ENCODE measurements at regions not wholly inside any gene's neighbourhood (a gene's known extent, or its start where the extent isn't known, plus 50 kb on each side); places are given as distances from the start of the nearest gene placed in this dataset.

- H3K36me3 Mint-ChIP-seq (ENCODE audit: unreplicated experiment), result no peaks in the 10 kb centered on the region
- TF ChIP-seq, protein P1, sequence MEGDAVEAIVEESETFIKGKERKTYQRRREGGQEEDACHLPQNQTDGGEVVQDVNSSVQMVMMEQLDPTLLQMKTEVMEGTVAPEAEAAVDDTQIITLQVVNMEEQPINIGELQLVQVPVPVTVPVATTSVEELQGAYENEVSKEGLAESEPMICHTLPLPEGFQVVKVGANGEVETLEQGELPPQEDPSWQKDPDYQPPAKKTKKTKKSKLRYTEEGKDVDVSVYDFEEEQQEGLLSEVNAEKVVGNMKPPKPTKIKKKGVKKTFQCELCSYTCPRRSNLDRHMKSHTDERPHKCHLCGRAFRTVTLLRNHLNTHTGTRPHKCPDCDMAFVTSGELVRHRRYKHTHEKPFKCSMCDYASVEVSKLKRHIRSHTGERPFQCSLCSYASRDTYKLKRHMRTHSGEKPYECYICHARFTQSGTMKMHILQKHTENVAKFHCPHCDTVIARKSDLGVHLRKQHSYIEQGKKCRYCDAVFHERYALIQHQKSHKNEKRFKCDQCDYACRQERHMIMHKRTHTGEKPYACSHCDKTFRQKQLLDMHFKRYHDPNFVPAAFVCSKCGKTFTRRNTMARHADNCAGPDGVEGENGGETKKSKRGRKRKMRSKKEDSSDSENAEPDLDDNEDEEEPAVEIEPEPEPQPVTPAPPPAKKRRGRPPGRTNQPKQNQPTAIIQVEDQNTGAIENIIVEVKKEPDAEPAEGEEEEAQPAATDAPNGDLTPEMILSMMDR (IDR thresholded peaks at IDR 0.05; ENCODE audit: partially characterized antibody, unreplicated experiment), result no peak
- H3K27me3 Mint-ChIP-seq (ENCODE audit: unreplicated experiment), result no peaks in the 10 kb centered on the region
- no peak overlapping the region for H3K27ac Mint-ChIP-seq (ENCODE audit: unreplicated experiment)
- no peaks in the 10 kb centered on the region for H3K9me3 Mint-ChIP-seq (ENCODE audit: unreplicated experiment)
- H3K4me1 Mint-ChIP-seq (ENCODE audit: low read depth, unreplicated experiment), result no peaks in the 10 kb centered on the region
- H3K4me3 Mint-ChIP-seq (ENCODE audit: unreplicated experiment), result no peak overlapping the region
- no peak for DNase-seq
Observed at GRCh38 chr20:12375967-12376366, 458.3 kb downstream of the BTBD3 start.

DNA sequence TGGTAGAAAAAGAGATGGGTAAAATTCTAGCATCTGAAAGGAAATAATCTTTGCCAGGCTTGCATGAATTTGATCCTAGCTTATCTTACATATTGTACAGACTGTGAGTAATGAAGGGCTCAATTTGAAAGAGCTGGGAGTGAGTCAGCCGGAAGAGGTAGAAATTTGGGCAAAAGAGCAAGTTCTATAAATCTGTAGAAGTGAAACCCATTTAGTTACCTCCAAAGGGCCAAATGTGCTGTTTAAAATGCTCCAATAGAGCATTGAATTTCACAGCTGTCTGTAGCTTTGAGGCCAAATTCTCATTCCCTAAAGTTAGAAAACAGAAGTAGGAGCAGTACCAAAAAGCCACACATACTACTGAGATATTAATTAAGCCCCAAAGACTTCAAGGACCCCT is 466.1 kb downstream of the BTBD3 start:
- no peak overlapping the region for H3K4me3 Mint-ChIP-seq (ENCODE audit: unreplicated experiment)
- no peaks in the 10 kb centered on the region for H3K9me3 Mint-ChIP-seq (ENCODE audit: unreplicated experiment)
- H3K27ac Mint-ChIP-seq (ENCODE audit: unreplicated experiment), result no peak overlapping the region
- H3K27me3 Mint-ChIP-seq (ENCODE audit: unreplicated experiment), result no peaks in the 10 kb centered on the region
- peaks cover 10% of the 10 kb centered on the region for H3K4me1 Mint-ChIP-seq (ENCODE audit: low read depth, unreplicated experiment)
- no peaks in the 10 kb centered on the region for H3K36me3 Mint-ChIP-seq (ENCODE audit: unreplicated experiment)
- no peak for DNase-seq
- TF ChIP-seq, protein P1 (IDR thresholded peaks at IDR 0.05; ENCODE audit: partially characterized antibody, unreplicated experiment), result no peak

- TF ChIP-seq, protein P1 (IDR thresholded peaks at IDR 0.05; ENCODE audit: partially characterized antibody, unreplicated experiment), result no peak
- H3K27ac Mint-ChIP-seq (ENCODE audit: unreplicated experiment), result no peak overlapping the region
- no peak for DNase-seq
- H3K36me3 Mint-ChIP-seq (ENCODE audit: unreplicated experiment), result no peaks in the 10 kb centered on the region
- H3K9me3 Mint-ChIP-seq (ENCODE audit: unreplicated experiment), result no peaks in the 10 kb centered on the region
- H3K4me3 Mint-ChIP-seq (ENCODE audit: unreplicated experiment), result peak overlapping the region; percentile 9
- H3K27me3 Mint-ChIP-seq (ENCODE audit: unreplicated experiment), result no peaks in the 10 kb centered on the region
- peaks cover 10% of the 10 kb centered on the region for H3K4me1 Mint-ChIP-seq (ENCODE audit: low read depth, unreplicated experiment)
Observed at GRCh38 chr20:12386821-12387220, 469.1 kb downstream of the BTBD3 start.

DNA sequence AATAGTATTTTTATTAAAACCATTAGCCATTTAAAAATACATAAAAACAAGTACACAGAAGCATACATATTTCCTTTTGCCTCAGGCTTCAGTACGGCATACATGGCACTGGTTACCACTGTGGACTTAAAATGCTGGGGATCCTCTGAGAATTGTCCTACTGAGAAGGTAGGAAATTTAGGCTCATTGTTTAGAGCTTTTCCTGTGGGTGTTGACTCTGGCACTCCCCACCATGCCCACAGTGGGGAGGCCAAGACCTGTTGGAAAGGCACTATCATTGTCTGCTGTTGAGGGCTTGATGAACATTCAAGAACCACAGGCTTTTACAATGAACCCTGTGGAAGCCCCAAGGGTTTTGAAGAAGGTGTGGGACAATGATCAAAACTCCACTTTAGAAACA is 473.4 kb downstream of the BTBD3 start:
- no peak for DNase-seq
- H3K4me1 Mint-ChIP-seq (ENCODE audit: low read depth, unreplicated experiment), result peaks cover 10% of the 10 kb centered on the region
- TF ChIP-seq, protein P1 (IDR thresholded peaks at IDR 0.05; ENCODE audit: partially characterized antibody, unreplicated experiment), result no peak

DNA sequence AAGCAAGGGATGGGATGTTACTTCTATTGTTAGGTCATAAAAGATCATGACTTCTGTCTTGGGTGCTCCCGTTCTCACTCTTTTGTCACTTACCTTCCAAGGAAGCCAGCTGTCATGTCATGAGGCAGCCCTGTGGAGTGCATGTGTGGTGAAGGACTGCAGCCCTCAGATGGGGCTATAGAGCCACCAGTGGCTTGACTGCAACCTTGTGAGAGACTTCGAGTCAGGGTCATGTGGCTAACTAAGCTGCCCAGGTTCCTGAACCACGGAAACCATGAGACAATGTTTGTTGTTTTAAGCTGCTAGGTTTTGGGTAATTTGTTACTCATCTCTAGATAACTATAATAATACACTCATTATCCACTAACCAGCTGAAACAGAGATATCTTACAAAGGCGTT is 477.1 kb downstream of the BTBD3 start:
- Mint-ChIP-seq H3K27ac (ENCODE audit: unreplicated experiment) (no peak overlapping the region), H3K4me1 (ENCODE audit: low read depth, unreplicated experiment) (no peaks in the 10 kb centered on the region), H3K9me3 (ENCODE audit: unreplicated experiment) (no peaks in the 10 kb centered on the region), H3K36me3 (ENCODE audit: unreplicated experiment) (no peaks in the 10 kb centered on the region), H3K4me3 (ENCODE audit: unreplicated experiment) (no peak overlapping the region), H3K27me3 (ENCODE audit: unreplicated experiment) (no peaks in the 10 kb centered on the region)
- no peak for DNase-seq
- TF ChIP-seq, protein P1 (IDR thresholded peaks at IDR 0.05; ENCODE audit: partially characterized antibody, unreplicated experiment), result no peak

More for the DNA sequence above, 473.4 kb downstream of the BTBD3 start:
- H3K4me3 Mint-ChIP-seq (ENCODE audit: unreplicated experiment), result no peak overlapping the region
- H3K36me3 Mint-ChIP-seq (ENCODE audit: unreplicated experiment), result no peaks in the 10 kb centered on the region
- no peaks in the 10 kb centered on the region for H3K9me3 Mint-ChIP-seq (ENCODE audit: unreplicated experiment)
- H3K27ac Mint-ChIP-seq (ENCODE audit: unreplicated experiment), result no peak overlapping the region
- no peaks in the 10 kb centered on the region for H3K27me3 Mint-ChIP-seq (ENCODE audit: unreplicated experiment)
